ENCODE measurements at regions not wholly inside any gene's neighbourhood (a gene's known extent, or its start where the extent isn't known, plus 50 kb on each side); places are given as distances from the start of the nearest gene placed in this dataset.

GRCh38 chr7:110544194-110544593, 546.7 kb upstream of the LRRN3 start:
- Histone ChIP-seq H3K27ac (ENCODE audit: low read depth in 1 of 2, low read length in 2 of 2) (no peak overlapping the region), H3K9me3 (ENCODE audit: control insufficient read depth in 4 of 4, low read length in 3 of 4) (no peaks in the 10 kb centered on the region), H3K27me3 (ENCODE audit: control insufficient read depth in 4 of 4, insufficient read depth in 4 of 4, low read length in 3 of 4) (no peaks in the 10 kb centered on the region), H3K4me1 (ENCODE audit: control insufficient read depth in 4 of 4, insufficient read depth in 4 of 4, low read length in 3 of 4) (no peaks in the 10 kb centered on the region), H3K4me3 (ENCODE audit: low read depth in 1 of 3, low read length in 3 of 3) (no peak overlapping the region), H3K36me3 (ENCODE audit: control insufficient read depth in 4 of 4, insufficient read depth in 3 of 4, low read depth in 1 of 4, low read length in 3 of 4) (no peaks in the 10 kb centered on the region), H3K9ac (ENCODE audit: low read depth in 1 of 2, low read length in 2 of 2) (no peak overlapping the region)
- 83% methylated on average over 1 of the region's 1 CpG for WGBS
- no peak for DNase-seq (ENCODE audit: low spot score)
- TF ChIP-seq FOXA1 (IDR thresholded peaks at IDR 0.05) (no peak), HNF4A (conservative IDR thresholded peaks at IDR 0.05) (no peak), FOXA2 (IDR thresholded peaks at IDR 0.05) (no peak), RXRA (IDR thresholded peaks at IDR 0.05) (no peak), EGR1 (IDR thresholded peaks at IDR 0.05; ENCODE audit: low read depth in 2 of 2) (no peak), GABPA (IDR thresholded peaks at IDR 0.05 in 1 of 2, conservative IDR thresholded peaks at IDR 0.05 in 1 of 2) (no peak), ZBTB33 (IDR thresholded peaks at IDR 0.05) (no peak), TAF1 (conservative IDR thresholded peaks at IDR 0.05) (no peak), REST (IDR thresholded peaks at IDR 0.05) (no peak), SP1 (IDR thresholded peaks at IDR 0.05) (no peak), JUND (IDR thresholded peaks at IDR 0.05) (no peak), CTCF (IDR thresholded peaks at IDR 0.05; ENCODE audit: low read depth, low read length, missing input control) (no peak), YY1 (IDR thresholded peaks at IDR 0.05) (no peak), RAD21 (IDR thresholded peaks at IDR 0.05) (no peak), ATF3 (IDR thresholded peaks at IDR 0.05) (no peak), MAX (IDR thresholded peaks at IDR 0.05) (no peak), HNF4G (IDR thresholded peaks at IDR 0.05) (no peak), NR2F2 (IDR thresholded peaks at IDR 0.05) (no peak)

All from liver (tissue), 8 donors.